ENCODE measurements at regions not wholly inside any gene's neighbourhood (a gene's known extent, or its start where the extent isn't known, plus 50 kb on each side); places are given as distances from the start of the nearest gene placed in this dataset.

- H3K4me2 ChIP-seq (ENCODE audit: low read length) = no peak overlapping the region
- no peaks in the 10 kb centered on the region for H3K9me2 ChIP-seq (replicated peaks; ENCODE audit: control insufficient read depth, low read length)
- H3F3A ChIP-seq (ENCODE audit: control insufficient read depth, insufficient read depth) = no peaks in the 10 kb centered on the region
- H3K4me1 ChIP-seq (ENCODE audit: control insufficient read depth, low read length) = no peaks in the 10 kb centered on the region
- no peaks in the 10 kb centered on the region for H4K20me1 ChIP-seq (ENCODE audit: control insufficient read depth, insufficient read depth, low read depth, low read length)
- no peaks in the 10 kb centered on the region for H3K36me3 ChIP-seq (ENCODE audit: control insufficient read depth, low read length)
- no peaks in the 10 kb centered on the region for H3K27me3 ChIP-seq (ENCODE audit: control insufficient read depth, low read length)
- no peaks in the 10 kb centered on the region for H3K9me3 ChIP-seq (ENCODE audit: control insufficient read depth, insufficient read depth, low read length)
- no peak overlapping the region for H3K4me3 ChIP-seq (ENCODE audit: low read length)
- no peak for TF ChIP-seq EZH2phosphoT487 (IDR thresholded peaks at IDR 0.05; ENCODE audit: borderline replicate concordance, low read length)
- no peak for TF ChIP-seq CTCF (IDR thresholded peaks at IDR 0.05; ENCODE audit: low read depth, low read length, poor library complexity, severe bottlenecking)
- H3K27ac ChIP-seq (ENCODE audit: low read depth, low read length) = no peak overlapping the region
- no peaks in the 10 kb centered on the region for H3K79me2 ChIP-seq (ENCODE audit: control insufficient read depth, low read length)
These were observed 550.6 kb downstream of the DSC3 start for GRCh38 chr18:30491815-30492551.

GRCh38 chr18:30489890-30490643, 552.5 kb downstream of the DSC3 start:
- no peak overlapping the region for H3K4me3 ChIP-seq (ENCODE audit: low read length)
- H3K36me3 ChIP-seq (ENCODE audit: control insufficient read depth, low read length) = no peaks in the 10 kb centered on the region
- H3K4me1 ChIP-seq (ENCODE audit: control insufficient read depth, low read length) = no peaks in the 10 kb centered on the region
- H3K27ac ChIP-seq (ENCODE audit: low read depth, low read length) = no peak overlapping the region
- H3K79me2 ChIP-seq (ENCODE audit: control insufficient read depth, low read length) = no peaks in the 10 kb centered on the region
- H3F3A ChIP-seq (ENCODE audit: control insufficient read depth, insufficient read depth) = no peaks in the 10 kb centered on the region
- no peaks in the 10 kb centered on the region for H3K9me2 ChIP-seq (replicated peaks; ENCODE audit: control insufficient read depth, low read length)
- no peaks in the 10 kb centered on the region for H4K20me1 ChIP-seq (ENCODE audit: control insufficient read depth, insufficient read depth, low read depth, low read length)
- H3K4me2 ChIP-seq (ENCODE audit: low read length) = no peak overlapping the region
- TF ChIP-seq EZH2phosphoT487 (IDR thresholded peaks at IDR 0.05; ENCODE audit: borderline replicate concordance, low read length) = no peak
- TF ChIP-seq CTCF (IDR thresholded peaks at IDR 0.05; ENCODE audit: low read depth, low read length, poor library complexity, severe bottlenecking) = no peak
- H3K27me3 ChIP-seq (ENCODE audit: control insufficient read depth, low read length) = no peaks in the 10 kb centered on the region
- H3K9me3 ChIP-seq (ENCODE audit: control insufficient read depth, insufficient read depth, low read length) = no peaks in the 10 kb centered on the region

GRCh38 chr18:30487962-30488361, 554.6 kb downstream of the DSC3 start:
- Histone ChIP-seq H3K27ac (ENCODE audit: low read depth, low read length) (no peak overlapping the region), H3K4me3 (ENCODE audit: low read length) (no peak overlapping the region), H3K36me3 (ENCODE audit: control insufficient read depth, low read length) (no peaks in the 10 kb centered on the region), H3F3A (ENCODE audit: control insufficient read depth, insufficient read depth) (no peaks in the 10 kb centered on the region), H3K4me1 (ENCODE audit: control insufficient read depth, low read length) (no peaks in the 10 kb centered on the region), H3K4me2 (ENCODE audit: low read length) (no peak overlapping the region), H3K9me2 (replicated peaks; ENCODE audit: control insufficient read depth, low read length) (no peaks in the 10 kb centered on the region), H3K9me3 (ENCODE audit: control insufficient read depth, insufficient read depth, low read length) (no peaks in the 10 kb centered on the region), H3K79me2 (ENCODE audit: control insufficient read depth, low read length) (no peaks in the 10 kb centered on the region), H3K27me3 (ENCODE audit: control insufficient read depth, low read length) (no peaks in the 10 kb centered on the region), H4K20me1 (ENCODE audit: control insufficient read depth, insufficient read depth, low read depth, low read length) (no peaks in the 10 kb centered on the region)
- no peak for TF ChIP-seq CTCF (IDR thresholded peaks at IDR 0.05; ENCODE audit: low read depth, low read length, poor library complexity, severe bottlenecking)
- no peak for TF ChIP-seq EZH2phosphoT487 (IDR thresholded peaks at IDR 0.05; ENCODE audit: borderline replicate concordance, low read length)

Data from DOHH2 (cell line).